Renal pelvis (tissue), 1 donor: ENCODE measurements at regions not wholly inside any gene's neighbourhood (a gene's known extent, or its start where the extent isn't known, plus 50 kb on each side); places are given as distances from the start of the nearest gene placed in this dataset.
"Not testable (repeated sequence)": the region's sequence is repeated elsewhere in the genome, so short reads cannot be mapped to it uniquely, and the experiment has no call there.

Experiments used
- DNase-seq: peaks from one replicate; pipeline ENCODE4 v3.0.0-alpha.2; 2013

DNA sequence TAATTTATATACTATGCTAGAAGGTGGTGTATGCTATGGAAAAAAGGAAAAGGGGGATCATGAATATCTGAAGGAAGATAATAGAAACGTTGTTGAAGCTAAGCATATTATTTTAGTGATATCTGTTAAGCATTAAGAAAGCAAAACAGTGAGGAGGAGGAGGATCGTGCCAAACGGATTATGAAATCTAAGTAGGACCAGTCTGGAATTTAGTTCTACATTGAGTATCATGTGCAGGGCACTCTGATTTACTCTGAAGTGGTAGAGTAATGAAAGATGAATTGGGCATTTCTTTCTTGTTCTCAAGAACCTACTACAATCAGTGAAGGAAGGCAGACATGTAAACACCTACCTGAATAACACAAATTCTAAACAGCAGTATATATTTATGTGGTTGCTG, 195.3 kb downstream of the CYB561 start:
- DNase-seq: no peak

DNA sequence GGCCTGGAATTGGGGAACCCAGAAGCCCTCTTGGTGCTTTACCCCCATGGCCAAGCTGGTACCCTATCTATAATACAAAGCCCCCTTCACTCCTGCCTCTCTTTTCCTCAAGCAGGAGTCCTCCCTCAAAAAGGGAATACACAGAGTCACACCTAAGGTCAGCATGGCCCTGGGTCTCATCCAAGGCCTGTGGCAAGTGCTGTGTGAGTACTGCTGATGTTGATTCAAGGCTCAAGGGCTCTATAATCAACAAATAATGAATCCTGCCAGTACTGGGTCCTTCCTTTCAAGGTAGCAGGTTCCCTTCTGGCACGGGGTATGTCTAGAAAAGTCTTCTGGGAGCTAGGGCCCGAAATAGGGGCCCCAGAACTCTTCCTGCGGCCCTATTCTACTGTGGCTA, 187.3 kb downstream of the CYB561 start:
- DNase-seq: no peak

DNA sequence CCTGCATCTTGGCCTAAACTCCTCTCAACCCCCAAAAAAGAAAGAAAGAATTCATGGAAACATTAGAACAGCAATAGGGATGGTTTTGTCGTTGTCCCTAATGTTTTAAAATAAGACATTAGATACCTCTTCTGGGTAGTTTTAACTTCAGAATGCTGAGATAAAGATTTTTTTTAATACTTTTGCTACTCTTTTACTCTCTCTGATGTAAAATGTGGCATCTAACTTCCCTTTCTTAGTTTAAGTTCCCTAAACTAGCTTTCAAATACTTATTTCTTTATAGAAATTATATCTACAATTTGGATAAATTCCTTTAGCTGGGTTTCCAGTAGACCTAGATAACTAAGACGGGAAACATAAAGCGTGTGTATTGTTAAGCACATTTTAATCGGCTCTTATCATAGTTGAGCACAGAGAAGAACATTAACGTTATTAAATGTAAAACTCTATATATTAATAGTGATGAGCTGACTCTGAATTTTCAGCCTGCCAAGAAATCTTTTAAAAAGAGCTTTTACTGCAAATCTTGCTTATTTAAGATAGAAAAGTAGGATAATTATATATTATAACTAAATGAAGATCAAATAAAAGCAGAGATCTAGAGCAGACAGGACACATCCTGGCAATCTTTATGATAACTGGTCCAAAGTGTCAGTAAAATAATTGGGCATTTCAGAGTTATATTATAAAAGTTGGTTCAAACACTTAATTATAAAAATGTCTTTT, 183.2 kb downstream of the CYB561 start:
- DNase-seq: no peak

DNA sequence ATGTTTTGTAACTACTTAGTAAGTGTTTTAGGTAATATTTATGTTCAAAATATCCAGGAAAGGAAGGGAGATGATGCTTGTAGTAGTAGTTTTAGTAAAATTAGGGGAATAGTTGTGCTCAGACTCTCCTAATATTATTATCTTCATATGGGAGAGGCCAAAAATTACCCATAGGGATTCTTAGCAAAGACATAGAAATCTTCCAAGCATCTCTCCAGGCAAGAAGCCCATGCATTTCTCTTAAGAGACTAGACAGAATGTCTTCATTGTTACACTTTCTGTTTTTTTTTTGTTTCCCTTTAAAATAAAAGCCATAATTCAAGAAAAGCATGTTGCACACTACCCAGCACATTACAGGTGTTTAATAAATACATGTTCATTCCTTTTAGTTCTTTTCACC, 180.6 kb downstream of the CYB561 start:
- DNase-seq: no peak

DNA sequence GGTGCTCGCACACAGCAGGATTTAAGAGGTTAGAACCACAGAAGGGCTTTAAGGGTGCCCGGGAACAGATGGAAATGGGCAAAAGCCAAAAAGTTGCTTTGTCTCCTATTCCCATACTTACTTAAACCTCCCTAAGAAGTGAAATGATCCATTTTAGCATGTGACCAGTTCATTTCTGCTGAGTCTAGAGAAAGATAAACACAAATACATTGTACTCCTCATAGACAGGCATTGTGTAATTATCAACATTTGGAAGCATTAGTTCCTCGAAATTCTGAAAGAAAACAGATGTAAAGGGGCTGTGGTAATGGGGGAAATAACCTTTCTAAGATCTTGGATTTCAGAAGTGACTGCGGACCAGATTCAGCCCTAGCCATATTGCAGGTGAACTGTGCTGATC, 178.3 kb downstream of the CYB561 start:
- DNase-seq: no peak

DNA sequence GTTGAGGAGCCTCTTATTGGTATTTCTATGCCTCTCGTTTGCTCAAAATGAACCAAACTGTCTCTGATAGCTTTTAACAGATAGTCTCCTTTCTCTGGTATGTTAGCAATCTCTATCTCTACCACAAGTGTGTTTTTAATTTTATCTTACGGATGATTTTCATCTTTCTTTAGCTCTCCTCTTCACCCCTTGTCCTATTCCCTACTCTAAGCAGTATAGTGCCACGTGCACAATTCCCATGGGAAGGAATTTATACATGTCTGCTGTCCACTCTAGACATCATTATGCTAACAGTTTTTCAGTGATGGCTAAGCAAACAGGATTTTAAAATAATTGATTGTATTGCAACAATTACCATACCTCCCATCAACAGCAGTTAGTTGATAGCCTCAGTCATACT, 177.3 kb downstream of the CYB561 start:
- no peak for DNase-seq

DNA sequence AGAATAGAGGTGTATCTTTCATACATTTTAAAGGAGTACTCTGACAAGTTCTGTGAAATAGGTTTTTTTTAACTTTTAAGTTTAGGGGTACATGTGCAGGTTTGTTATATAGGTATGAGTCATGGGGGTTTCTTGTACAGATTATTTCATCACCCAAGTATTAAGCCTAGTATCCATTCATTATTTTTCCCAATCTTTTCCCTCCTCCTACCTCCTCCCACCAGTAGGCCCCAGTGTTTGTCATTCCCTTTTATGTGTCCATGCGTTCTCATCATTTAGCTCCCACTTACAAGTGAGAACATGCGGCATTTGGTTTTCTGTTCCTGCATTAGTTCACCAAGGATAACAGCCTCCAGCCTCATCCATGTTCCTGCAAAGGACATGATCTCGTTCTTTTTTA, 175.5 kb downstream of the CYB561 start:
- DNase-seq: no peak

DNA sequence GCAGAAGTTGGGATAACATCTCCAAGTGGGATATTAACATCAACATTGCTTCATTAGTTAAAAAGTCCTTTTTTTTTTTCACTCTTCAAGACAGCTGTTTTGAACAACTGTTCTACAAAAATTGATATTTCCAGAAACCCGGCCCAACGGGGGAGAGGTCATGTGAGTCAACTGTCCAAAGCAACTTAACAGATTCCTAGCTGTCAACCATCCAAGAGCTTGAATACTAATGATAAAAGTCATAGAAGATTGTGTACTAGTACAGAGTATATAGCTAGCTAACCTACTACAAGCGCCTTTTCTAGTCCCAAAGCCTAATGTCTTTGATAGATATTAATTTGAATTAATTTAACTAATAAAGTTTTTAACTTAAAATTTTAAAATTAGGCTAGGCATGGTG, 172.0 kb downstream of the CYB561 start:
- no peak for DNase-seq

DNA sequence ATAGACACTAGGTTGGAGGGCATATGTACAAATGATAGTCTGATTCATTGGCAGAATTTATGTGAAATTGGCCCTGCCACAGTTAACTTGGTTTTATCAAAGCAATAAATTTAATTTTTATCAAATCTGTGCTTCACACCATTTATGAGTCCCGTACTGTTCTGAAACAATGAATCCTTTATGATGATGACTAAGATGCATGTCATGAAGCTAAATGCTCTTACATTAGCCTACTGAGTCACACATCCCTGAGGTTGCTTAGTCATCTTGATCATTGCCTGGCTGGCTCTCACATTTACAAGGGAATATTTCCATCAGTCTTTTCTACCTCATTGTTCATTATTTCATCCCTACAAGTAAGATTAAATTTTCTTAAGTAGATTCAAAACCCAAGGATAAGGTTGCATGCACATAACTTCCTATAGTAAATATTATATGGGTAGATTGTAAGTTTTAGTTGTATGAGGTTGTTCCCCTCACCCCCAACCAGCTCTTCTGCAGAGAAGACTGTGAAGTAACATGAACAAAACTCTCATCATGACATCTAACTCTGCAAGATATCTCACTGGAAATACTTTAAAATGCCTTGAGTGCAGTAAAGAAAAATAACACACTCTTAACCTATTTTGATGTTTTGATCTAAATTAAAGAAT, 170.7 kb downstream of the CYB561 start:
- no peak for DNase-seq

DNA sequence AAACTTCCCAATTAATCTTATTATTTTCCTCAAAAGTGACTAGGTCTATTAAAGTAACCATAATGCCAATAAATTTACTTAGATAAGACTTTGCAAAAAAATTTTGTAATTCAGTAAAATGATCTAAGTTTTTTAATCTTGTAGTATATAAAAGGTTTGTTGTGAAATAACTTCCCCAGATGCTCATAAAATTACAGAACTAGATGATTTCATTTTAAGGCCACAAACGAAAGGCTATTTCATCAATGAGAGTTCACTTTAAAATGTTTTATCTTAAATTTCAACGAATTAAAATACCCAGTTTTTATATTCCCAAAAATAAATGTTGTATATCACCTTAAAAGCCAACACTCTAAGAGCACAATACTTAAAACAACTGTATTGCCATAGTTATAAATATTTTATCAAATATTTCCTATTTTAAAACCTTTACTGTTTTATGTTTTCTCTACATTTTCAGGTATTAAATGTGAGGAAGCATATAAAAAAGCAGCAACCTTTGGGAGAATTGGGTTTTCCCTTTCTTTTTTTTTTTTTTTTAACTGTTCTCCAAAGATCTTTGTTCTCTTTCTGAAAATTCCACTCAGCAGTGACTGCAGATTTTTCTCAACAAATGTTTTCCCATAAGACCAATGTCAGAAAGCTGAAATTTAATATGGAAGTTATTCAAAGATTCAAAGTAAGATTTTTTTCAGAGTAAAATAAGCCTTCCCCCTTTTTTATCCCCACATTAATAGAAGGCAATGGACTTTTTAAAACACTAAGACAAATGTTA, 169.9 kb downstream of the CYB561 start:
- no peak for DNase-seq

DNA sequence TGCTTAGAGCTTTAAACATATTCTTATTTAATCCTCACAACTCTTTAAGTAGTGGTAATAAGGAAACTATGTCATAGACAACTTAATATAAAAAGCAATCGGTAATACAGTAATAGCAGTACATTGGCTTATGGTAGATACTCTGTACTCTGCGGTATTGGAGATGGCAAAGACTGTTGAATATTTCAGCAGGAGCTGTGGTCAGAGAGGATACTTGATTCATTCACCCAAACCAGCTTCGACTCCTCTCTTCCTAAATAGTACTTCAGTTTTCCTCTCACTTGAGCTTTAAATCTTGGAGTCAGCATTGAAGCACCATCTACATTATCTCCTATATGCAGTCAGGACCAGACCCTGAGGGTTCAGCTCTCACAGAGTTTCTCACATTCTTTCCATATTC, 169.3 kb downstream of the CYB561 start:
- DNase-seq: no peak

DNA sequence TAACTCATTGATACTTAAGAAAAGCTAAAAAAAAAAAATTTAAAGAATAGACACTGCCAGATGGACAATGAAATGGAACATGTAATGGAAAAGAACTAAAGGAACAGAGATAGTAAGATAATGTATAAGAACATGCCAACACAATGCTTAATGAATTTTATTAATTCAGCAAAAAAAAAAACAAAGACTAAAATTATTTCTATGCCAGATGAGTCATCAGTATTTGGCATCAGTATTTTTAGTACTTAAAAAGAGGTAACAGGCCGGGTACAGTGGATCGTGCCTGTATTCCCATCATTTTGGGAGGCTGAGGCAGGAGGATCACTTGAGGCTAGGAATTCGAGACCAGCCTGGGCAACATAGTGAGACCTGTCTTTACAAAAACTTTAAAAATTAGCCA, 168.5 kb downstream of the CYB561 start:
- no peak for DNase-seq

DNA sequence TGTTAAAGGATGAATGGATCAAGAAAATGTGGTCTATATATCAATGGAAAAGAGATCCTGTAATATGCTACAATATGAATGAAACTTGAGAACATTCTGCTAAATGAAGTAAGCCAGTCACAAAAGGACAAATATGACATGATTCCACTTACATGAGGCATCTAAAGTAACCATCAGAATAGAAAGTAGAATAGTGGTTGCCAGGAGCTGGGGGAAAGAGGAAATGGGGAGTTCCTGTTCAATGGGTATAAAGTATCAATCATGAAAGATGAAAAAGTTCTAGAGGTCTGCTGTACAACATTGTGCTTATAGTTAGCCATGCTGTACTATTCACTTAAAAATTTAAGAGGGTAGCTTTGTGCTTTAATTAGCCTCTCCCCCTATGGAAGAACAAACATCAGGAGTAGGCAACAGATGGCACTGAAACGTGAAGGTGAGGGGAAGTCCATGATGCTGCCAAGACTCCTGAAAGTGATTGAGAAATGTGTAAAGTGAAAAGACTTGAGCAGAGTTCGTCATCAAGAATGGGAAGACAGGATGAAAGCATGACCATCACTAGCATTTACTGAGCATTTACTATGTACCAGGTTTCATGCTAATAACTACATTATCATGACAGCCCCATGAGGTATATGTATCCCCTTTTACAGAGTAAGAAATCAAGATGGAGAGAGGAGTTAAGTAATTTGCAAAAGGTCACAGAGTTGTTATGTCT, 167.2 kb downstream of the CYB561 start:
- DNase-seq: no peak

DNA sequence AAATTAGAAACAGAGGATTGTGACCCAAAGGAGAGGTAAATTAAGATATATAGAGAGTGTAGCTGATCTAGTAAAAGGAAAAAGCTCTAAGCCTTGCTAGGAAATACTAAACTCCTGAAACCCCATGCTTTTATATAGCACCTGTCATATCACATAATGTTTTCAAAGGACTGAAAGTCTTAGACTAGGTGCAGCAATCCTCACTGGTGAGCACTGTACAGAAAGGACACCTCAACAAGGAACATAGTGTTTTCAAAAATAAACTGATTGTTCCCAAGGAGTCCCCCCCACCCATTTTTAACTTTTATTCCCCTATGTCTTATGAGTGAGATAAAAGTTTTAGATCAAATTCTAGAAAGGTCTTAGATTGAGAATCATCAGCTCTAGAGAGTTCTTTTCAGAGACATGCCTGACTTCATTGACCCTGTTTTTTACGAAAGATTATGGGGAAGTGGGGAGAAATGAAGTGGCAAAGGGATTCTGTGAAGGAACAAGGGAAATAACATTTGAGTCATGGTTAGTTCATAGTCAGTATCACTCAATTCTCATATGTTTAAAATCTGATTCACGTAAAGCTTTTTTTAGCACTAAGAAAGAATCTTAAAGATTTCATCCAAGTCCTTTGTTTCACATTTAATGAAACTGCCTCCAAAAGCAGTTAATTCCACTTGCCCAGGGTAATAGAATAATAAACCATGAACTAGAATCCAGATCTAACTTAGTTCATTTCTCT, 166.4 kb downstream of the CYB561 start:
- DNase-seq: no peak

DNA sequence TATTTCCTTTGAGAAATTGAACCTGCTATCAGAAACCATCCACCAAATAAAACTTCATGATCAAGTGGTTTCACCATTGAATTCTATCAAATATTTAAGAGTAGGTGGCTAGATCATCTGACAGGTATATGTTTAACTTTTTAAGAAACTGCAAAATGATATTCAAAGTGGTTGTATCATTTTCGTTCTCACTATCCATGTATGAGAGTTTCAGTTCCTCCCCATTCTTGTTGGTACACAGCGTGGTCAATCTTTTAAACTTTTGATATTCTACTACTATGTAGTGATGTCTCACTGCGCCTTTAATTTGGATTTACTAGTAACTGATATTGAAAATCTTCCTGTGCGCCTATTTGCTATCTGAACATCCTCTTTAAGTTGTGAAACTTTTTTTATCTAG, 163.7 kb downstream of the CYB561 start:
- no peak for DNase-seq

DNA sequence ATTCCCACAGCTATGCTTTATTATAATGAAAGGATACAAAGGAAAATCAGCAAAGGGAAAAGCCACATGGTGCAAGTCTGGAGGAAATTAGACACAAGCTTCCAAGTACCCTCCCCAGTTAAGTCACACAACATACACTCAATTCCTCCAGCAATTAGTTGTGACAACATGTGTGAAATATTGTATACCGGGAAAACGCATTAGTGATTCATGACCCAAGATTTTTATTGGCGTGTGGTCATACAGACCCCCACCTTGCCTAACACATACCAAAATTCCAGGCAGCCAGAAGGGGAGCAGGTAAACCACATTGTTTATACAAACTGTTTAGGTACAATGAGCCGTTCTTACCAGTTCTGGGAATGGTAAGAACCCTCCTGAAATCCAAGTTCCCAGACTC, 160.6 kb downstream of the CYB561 start:
- no peak for DNase-seq

DNA sequence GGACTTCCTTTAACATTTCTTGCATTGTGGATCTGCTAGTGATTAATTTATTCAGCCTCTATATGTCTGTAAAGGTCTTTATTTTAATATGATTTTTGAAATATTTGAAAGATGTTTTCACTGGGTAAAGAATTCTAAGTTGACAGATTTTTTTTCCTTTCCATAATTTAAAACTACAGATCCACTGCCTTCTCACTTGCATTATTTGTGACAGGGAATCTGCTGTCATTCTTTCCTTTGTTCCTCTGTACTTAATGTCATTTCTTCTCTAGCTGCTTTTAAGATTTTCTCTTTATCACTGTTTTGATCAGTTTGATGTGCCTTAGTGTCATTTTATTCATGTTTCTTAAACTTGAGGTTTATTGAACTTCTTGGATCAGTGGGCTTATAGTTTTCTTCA, 159.9 kb downstream of the CYB561 start:
- no peak for DNase-seq

DNA sequence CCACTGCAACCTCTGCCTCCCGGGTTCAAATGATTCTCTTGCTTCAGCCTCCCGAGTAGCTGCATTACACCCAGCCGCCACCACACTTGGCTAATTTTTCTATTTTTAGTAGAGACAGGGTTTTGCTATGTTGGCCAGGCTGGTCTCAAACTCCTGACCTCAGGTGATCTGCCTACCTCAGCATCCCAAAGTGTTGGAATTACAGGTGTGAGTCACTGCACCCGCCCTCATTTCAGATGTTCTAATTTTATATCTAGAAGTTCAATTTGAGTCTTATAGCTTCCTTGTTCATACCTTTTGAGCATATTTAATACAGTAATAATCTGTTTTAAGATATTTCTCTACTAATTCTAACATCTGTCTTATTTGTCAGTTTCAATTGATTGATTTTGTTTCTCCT, 159.1 kb downstream of the CYB561 start:
- not testable (repeated sequence) for DNase-seq

DNA sequence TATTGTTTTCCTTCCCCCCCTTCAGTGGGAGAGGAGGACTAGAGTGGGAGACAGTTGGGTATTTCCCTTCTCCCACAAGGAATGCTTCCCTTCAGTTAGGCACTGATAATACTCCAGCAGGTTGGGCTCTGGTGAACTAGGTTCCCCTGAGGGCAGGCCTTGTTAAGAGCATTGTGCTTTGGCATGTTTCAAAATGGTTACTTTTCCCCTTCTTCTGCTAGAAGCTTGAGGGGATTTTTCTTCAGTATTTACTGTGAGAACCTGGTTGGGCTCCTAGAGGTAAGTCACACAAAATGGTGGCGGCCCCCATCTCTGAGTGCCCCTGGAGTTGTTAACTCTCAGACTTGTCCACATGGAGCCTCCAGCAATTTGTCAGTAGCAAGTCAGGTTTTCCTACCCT, 156.2 kb downstream of the CYB561 start:
- no peak for DNase-seq

DNA sequence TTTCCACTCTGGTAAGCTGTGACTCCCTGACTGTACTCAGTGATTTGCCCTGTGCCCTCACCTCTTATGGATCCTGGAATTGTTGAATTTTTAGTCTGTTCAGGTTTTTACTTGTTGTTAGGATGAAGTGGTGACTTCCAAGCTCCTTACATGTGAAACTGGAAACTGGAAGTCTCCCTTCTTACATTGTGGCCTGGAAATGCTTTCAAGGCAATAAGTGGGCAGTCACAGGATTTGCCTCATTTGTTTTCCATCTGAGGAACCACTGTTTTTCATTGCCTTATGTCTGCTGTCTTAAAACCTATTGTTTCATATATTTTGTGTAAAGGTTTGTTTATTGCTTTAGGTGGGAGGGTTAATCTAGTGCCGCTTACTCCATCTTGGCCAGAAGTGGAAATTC, 155.8 kb downstream of the CYB561 start:
- DNase-seq: no peak

DNA sequence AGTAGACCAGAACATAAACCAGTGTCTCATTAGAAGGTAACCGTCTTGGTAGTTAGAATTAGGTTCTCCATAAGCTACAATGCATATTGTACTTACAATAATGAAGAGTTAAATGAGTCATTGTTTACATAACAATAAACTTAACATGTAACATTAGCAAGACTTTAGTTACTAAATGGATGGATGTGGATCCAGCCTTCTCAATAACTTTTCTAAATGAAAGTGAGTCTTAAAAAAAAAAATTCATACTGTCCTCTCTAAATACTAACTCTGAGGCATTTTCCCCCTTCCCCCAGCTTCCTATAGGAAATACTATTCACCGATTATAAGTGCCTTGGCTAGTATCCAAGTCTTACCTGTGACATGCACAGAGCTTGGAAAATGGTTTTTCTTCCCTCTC, 155.3 kb downstream of the CYB561 start:
- no peak for DNase-seq

DNA sequence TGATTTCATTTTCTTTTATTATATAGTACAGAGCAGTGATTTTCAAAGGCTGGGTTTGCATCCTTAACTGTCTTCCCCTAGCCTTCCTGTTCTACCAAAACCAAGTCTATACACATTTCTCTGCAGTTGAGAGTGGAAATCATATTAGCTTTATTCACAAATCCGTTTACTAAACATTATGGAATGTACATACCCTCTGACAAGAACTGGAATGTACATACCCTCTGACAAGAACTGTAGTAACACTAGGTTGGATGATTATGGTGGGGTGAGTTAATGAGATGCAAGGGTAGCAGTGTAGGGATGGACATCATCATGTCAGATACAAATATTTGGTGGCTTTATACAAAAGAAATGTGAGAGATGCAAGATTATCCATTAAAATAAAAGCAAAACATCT, 154.8 kb downstream of the CYB561 start:
- DNase-seq: no peak
